ENCODE measurements at regions not wholly inside any gene's neighbourhood (a gene's known extent, or its start where the extent isn't known, plus 50 kb on each side); places are given as distances from the start of the nearest gene placed in this dataset.

- TF ChIP-seq CTCF (conservative IDR thresholded peaks at IDR 0.05; ENCODE audit: low read length) = no peak
- no peak for TF ChIP-seq EZH2phosphoT487 (IDR thresholded peaks at IDR 0.05; ENCODE audit: borderline replicate concordance, low read depth, low read length)
These were observed 404.7 kb downstream of the LMO4 start for GRCh38 chr1:87733386-87733785.

Measured in OCI-LY7 (cell line).